Germinal center (tissue), 1 donor: ENCODE measurements at regions not wholly inside any gene's neighbourhood (a gene's known extent, or its start where the extent isn't known, plus 50 kb on each side); places are given as distances from the start of the nearest gene placed in this dataset.

Source experiments
- DNase-seq: peaks from one replicate; pipeline ENCODE4 v3.0.0; 2012; ENCODE audit warnings: mixed read lengths, low spot score

- DNase-seq, result no peak
Measured at GRCh38 chr9:38286357-38286756, 106.1 kb upstream of the ALDH1B1 start.

- DNase-seq, result no peak
Measured at GRCh38 chr9:38285236-38285635, 107.3 kb upstream of the ALDH1B1 start.

- no peak for DNase-seq
Measured at GRCh38 chr9:38284588-38285051, 107.9 kb upstream of the ALDH1B1 start.

GRCh38 chr9:38284039-38284575 lies 108.4 kb upstream of the ALDH1B1 start:
- no peak for DNase-seq

- no peak for DNase-seq
Measured at GRCh38 chr9:38282756-38283155, 109.7 kb upstream of the ALDH1B1 start.

- DNase-seq, result no peak
Measured at GRCh38 chr9:38281917-38282316, 110.6 kb upstream of the ALDH1B1 start.

- DNase-seq, result no peak
Measured at GRCh38 chr9:38281196-38281595, 111.3 kb upstream of the ALDH1B1 start.

GRCh38 chr9:38280251-38280800 lies 112.2 kb upstream of the ALDH1B1 start:
- no peak for DNase-seq

GRCh38 chr9:38278931-38279679 lies 113.4 kb upstream of the ALDH1B1 start:
- DNase-seq, result no peak

- DNase-seq, result no peak
Measured at GRCh38 chr9:38278457-38278856, 114.0 kb upstream of the ALDH1B1 start.

GRCh38 chr9:38277601-38278200 lies 114.8 kb upstream of the ALDH1B1 start:
- no peak for DNase-seq

GRCh38 chr9:38276771-38277439 lies 115.6 kb upstream of the ALDH1B1 start:
- no peak for DNase-seq

GRCh38 chr9:38274800-38275199 lies 117.7 kb upstream of the ALDH1B1 start:
- no peak for DNase-seq

- DNase-seq, result no peak
Measured at GRCh38 chr9:38272710-38273109, 119.8 kb upstream of the ALDH1B1 start.

GRCh38 chr9:38271666-38272241 lies 120.7 kb upstream of the ALDH1B1 start:
- DNase-seq, result no peak

- DNase-seq, result no peak
Measured at GRCh38 chr9:38269775-38270174, 122.7 kb upstream of the ALDH1B1 start.

- no peak for DNase-seq
Measured at GRCh38 chr9:38263532-38263931, 129.0 kb upstream of the ALDH1B1 start.

- DNase-seq, result no peak
Measured at GRCh38 chr9:38259519-38260218, 132.8 kb upstream of the ALDH1B1 start.

GRCh38 chr9:38259056-38259455 lies 133.4 kb upstream of the ALDH1B1 start:
- no peak for DNase-seq

GRCh38 chr9:38257626-38258215 lies 134.8 kb upstream of the ALDH1B1 start:
- no peak for DNase-seq

- DNase-seq, result no peak
Measured at GRCh38 chr9:38256461-38256860, 136.0 kb upstream of the ALDH1B1 start.
